ENCODE measurements at regions not wholly inside any gene's neighbourhood (a gene's known extent, or its start where the extent isn't known, plus 50 kb on each side); places are given as distances from the start of the nearest gene placed in this dataset.

GRCh38 chr18:6465281-6465680 lies 50.6 kb upstream of the L3MBTL4 start:
- TF ChIP-seq MAX (IDR thresholded peaks at IDR 0.05) (no peak), USF1 (IDR thresholded peaks at IDR 0.05) (no peak), YY1 (IDR thresholded peaks at IDR 0.05; ENCODE audit: low read depth) (no peak), FOXM1 (IDR thresholded peaks at IDR 0.05; ENCODE audit: borderline replicate concordance, low read depth) (no peak), EGR1 (IDR thresholded peaks at IDR 0.05) (no peak)

All from Ishikawa (cell line).